ENCODE measurements at regions not wholly inside any gene's neighbourhood (a gene's known extent, or its start where the extent isn't known, plus 50 kb on each side); places are given as distances from the start of the nearest gene placed in this dataset.

GRCh38 chr6:133594652-133595110, 294.2 kb upstream of the TCF21 start:
- BruUV-seq (replicated peaks), result no TSS peak
- H3K27ac ChIP-seq (ENCODE audit: extremely low read length, insufficient read depth, low read length), result no peak overlapping the region
- intact Hi-C loops (cut with micrococcal nuclease; ENCODE audit: unreplicated experiment) (no loop called here), in situ Hi-C loops (cut with HindIII; ENCODE audit: extremely low pct_ligation_motif_present, low pct_unique_long_range_greater_than_20kb) (no loop called here)
- H3K36me3 ChIP-seq (replicated peaks in 1 of 2; ENCODE audit: control insufficient read depth in 1 of 2, insufficient read depth in 2 of 2, low read length in 2 of 2), result no peaks in the 10 kb centered on the region
- no peak overlapping the region for H3K4me2 ChIP-seq (ENCODE audit: low read depth, low read length)
- TF ChIP-seq EHMT2 (IDR thresholded peaks at IDR 0.05; ENCODE audit: borderline replicate concordance, low read depth, low read length) (no peak), ZSCAN12 (CRISPR knock-in tag; IDR thresholded peaks at IDR 0.05) (no peak), THAP11 (CRISPR knock-in tag; IDR thresholded peaks at IDR 0.05) (no peak), ZEB1 (IDR thresholded peaks at IDR 0.05; ENCODE audit: insufficient replicate concordance, low read depth) (no peak), ARNT (IDR thresholded peaks at IDR 0.05) (no peak), CBX2 (IDR thresholded peaks at IDR 0.05; ENCODE audit: low read depth, low read length) (no peak), CBX2 (CRISPR knock-in tag; IDR thresholded peaks at IDR 0.05; ENCODE audit: low read depth) (no peak), ZNF451 (CRISPR knock-in tag; IDR thresholded peaks at IDR 0.05) (no peak), ZBTB46 (CRISPR knock-in tag; IDR thresholded peaks at IDR 0.05; ENCODE audit: borderline replicate concordance) (no peak), HCFC1 (IDR thresholded peaks at IDR 0.05; ENCODE audit: low read depth, low read length) (no peak), PCBP2 (optimal IDR thresholded peaks at IDR 0.05; ENCODE audit: low read depth, low read length, poor library complexity, severe bottlenecking) (no peak), ZNF430 (CRISPR knock-in tag; IDR thresholded peaks at IDR 0.05) (no peak), DMAP1 (CRISPR knock-in tag; IDR thresholded peaks at IDR 0.05) (no peak)
- TF ChIP-seq, protein P1, sequence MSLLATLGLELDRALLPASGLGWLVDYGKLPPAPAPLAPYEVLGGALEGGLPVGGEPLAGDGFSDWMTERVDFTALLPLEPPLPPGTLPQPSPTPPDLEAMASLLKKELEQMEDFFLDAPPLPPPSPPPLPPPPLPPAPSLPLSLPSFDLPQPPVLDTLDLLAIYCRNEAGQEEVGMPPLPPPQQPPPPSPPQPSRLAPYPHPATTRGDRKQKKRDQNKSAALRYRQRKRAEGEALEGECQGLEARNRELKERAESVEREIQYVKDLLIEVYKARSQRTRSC (CRISPR knock-in tag; IDR thresholded peaks at IDR 0.05; ENCODE audit: low read depth), result no peak
- H3K27me3 ChIP-seq (ENCODE audit: control insufficient read depth in 1 of 2, insufficient read depth in 2 of 2, low read length in 2 of 2), result no peaks in the 10 kb centered on the region
- H2AFZ ChIP-seq (ENCODE audit: low read length), result no peak overlapping the region
- H3K9ac ChIP-seq (ENCODE audit: insufficient read depth, low read depth, low read length), result no peak overlapping the region
- H3K9me3 ChIP-seq (ENCODE audit: low read length), result no peaks in the 10 kb centered on the region
- peaks cover 7% of the 10 kb centered on the region; the same call in 1 of the 2 replicates for H3K4me1 ChIP-seq (ENCODE audit: insufficient read depth, low read length)
- WGBS (ENCODE audit: low lambda C conversion rate), result 28% methylated on average over 8 of the region's 8 CpGs
- CTCF ChIA-PET (ENCODE audit: low intra/inter-chr PET ratio, low total read pairs), result no interaction called here
- H3K4me3 ChIP-seq (replicated peaks in 1 of 3; ENCODE audit: insufficient read depth in 1 of 3, low read depth in 2 of 3, low read length in 3 of 3), result no peak overlapping the region
- H3K79me2 ChIP-seq (ENCODE audit: insufficient read depth, low read length), result no peaks in the 10 kb centered on the region
- H4K20me1 ChIP-seq (ENCODE audit: insufficient read depth, low read length), result no peaks in the 10 kb centered on the region
- POLR2A ChIA-PET, result no interaction called here
- DNase-seq (ENCODE audit: low spot score), result no peak
- no peak for FAIRE-seq
- no peak for ATAC-seq
